ENCODE measurements at regions not wholly inside any gene's neighbourhood (a gene's known extent, or its start where the extent isn't known, plus 50 kb on each side); places are given as distances from the start of the nearest gene placed in this dataset.

- no peak overlapping the region for H2AFZ ChIP-seq (ENCODE audit: low read length)
- H3K27ac ChIP-seq (replicated peaks; ENCODE audit: low read length), result no peak overlapping the region
- H3K4me2 ChIP-seq (ENCODE audit: insufficient read depth, low read length, poor library complexity, severe bottlenecking), result no peak overlapping the region
- peak overlapping the region; percentile 54 for H4K91ac ChIP-seq (ENCODE audit: low read depth, low read length, poor library complexity)
- peak overlapping the region; percentile 19 for H3K4ac ChIP-seq (ENCODE audit: low read length)
- no peak for DNase-seq (ENCODE audit: low spot score)
- no peaks in the 10 kb centered on the region for H3K9me3 ChIP-seq (replicated peaks in 1 of 2; ENCODE audit: control insufficient read depth in 2 of 2, insufficient read depth in 1 of 2, low read depth in 1 of 2, low read length in 2 of 2)
- H2BK5ac ChIP-seq (ENCODE audit: low read length), result no peak overlapping the region
- no peak overlapping the region for H4K8ac ChIP-seq (ENCODE audit: low read depth, low read length)
- peak overlapping the region; percentile 57 for H2AK5ac ChIP-seq (ENCODE audit: low read depth, low read length)
- H3K36me3 ChIP-seq (replicated peaks in 1 of 2; ENCODE audit: control insufficient read depth in 2 of 2, insufficient read depth in 2 of 2, low read length in 2 of 2), result no peaks in the 10 kb centered on the region
- H3K79me1 ChIP-seq (ENCODE audit: low read depth, low read length), result no peaks in the 10 kb centered on the region
- H3K4me1 ChIP-seq (ENCODE audit: control insufficient read depth in 2 of 2, insufficient read depth in 1 of 2, low read depth in 1 of 2, low read length in 2 of 2), result no peaks in the 10 kb centered on the region
- no CpG with 5 or more reads among the region's 17 CpGs for WGBS, 2 donors (ENCODE audit: extremely low coverage in 2 of 2, insufficient read length in 2 of 2, insufficient replicate concordance in 1 of 2)
- no peak overlapping the region for H2BK120ac ChIP-seq (ENCODE audit: low read depth, low read length)
- peak overlapping the region; percentile 32 for H3K9ac ChIP-seq (ENCODE audit: low read depth, low read length, poor library complexity)
- no peak overlapping the region for H2BK12ac ChIP-seq (ENCODE audit: low read length)
- H3K4me3 ChIP-seq (ENCODE audit: low read length in 2 of 2), result no peak overlapping the region
- H3K27me3 ChIP-seq (ENCODE audit: control insufficient read depth in 3 of 3, insufficient read depth in 3 of 3, low read depth in 1 of 3, low read length in 3 of 3), result peaks cover 0 to 9% (median 0%) of the 10 kb centered on the region in 3 experiments
- H3K18ac ChIP-seq (ENCODE audit: low read length), result peak overlapping the region; percentile 63
- H3K23ac ChIP-seq (ENCODE audit: low read depth, low read length, poor library complexity), result peak overlapping the region; percentile 77
- peak overlapping the region; percentile 62 for H2BK15ac ChIP-seq (ENCODE audit: low read length)
- H3K14ac ChIP-seq (ENCODE audit: low read length), result no peak overlapping the region
These were observed 64.0 kb upstream of the CACUL1 start for GRCh38 chr10:118818621-118819221.

- Histone ChIP-seq H3K27me3 (ENCODE audit: control insufficient read depth in 3 of 3, insufficient read depth in 3 of 3, low read depth in 1 of 3, low read length in 3 of 3) (peaks cover 0 to 5% (median 0%) of the 10 kb centered on the region in 3 experiments), H3K4me1 (ENCODE audit: control insufficient read depth in 2 of 2, insufficient read depth in 1 of 2, low read depth in 1 of 2, low read length in 2 of 2) (no peaks in the 10 kb centered on the region), H4K8ac (ENCODE audit: low read depth, low read length) (no peak overlapping the region), H4K91ac (ENCODE audit: low read depth, low read length, poor library complexity) (no peak overlapping the region), H3K4me2 (ENCODE audit: insufficient read depth, low read length, poor library complexity, severe bottlenecking) (no peak overlapping the region), H3K4ac (ENCODE audit: low read length) (no peak overlapping the region), H3K36me3 (replicated peaks in 1 of 2; ENCODE audit: control insufficient read depth in 2 of 2, insufficient read depth in 2 of 2, low read length in 2 of 2) (no peaks in the 10 kb centered on the region), H3K18ac (ENCODE audit: low read length) (no peak overlapping the region), H2BK15ac (ENCODE audit: low read length) (no peak overlapping the region), H2BK12ac (ENCODE audit: low read length) (no peak overlapping the region), H3K4me3 (ENCODE audit: low read length in 2 of 2) (no peak overlapping the region), H3K27ac (replicated peaks; ENCODE audit: low read length) (no peak overlapping the region), H3K9me3 (replicated peaks in 1 of 2; ENCODE audit: control insufficient read depth in 2 of 2, insufficient read depth in 1 of 2, low read depth in 1 of 2, low read length in 2 of 2) (no peaks in the 10 kb centered on the region), H2AK5ac (ENCODE audit: low read depth, low read length) (no peak overlapping the region), H3K14ac (ENCODE audit: low read length) (no peak overlapping the region), H2AFZ (ENCODE audit: low read length) (no peak overlapping the region), H2BK5ac (ENCODE audit: low read length) (no peak overlapping the region), H2BK120ac (ENCODE audit: low read depth, low read length) (no peak overlapping the region), H3K23ac (ENCODE audit: low read depth, low read length, poor library complexity) (no peak overlapping the region), H3K9ac (ENCODE audit: low read depth, low read length, poor library complexity) (no peak overlapping the region), H3K79me1 (ENCODE audit: low read depth, low read length) (no peaks in the 10 kb centered on the region)
- no peak for DNase-seq (ENCODE audit: low spot score)
- WGBS, 2 donors (ENCODE audit: extremely low coverage in 2 of 2, insufficient read length in 2 of 2, insufficient replicate concordance in 1 of 2), result no CpG with 5 or more reads among the region's 16 CpGs
These were observed 65.8 kb upstream of the CACUL1 start for GRCh38 chr10:118820326-118821116.

- Histone ChIP-seq H3K27ac (replicated peaks; ENCODE audit: low read length) (no peak overlapping the region), H2AFZ (ENCODE audit: low read length) (no peak overlapping the region)
These were observed 68.6 kb upstream of the CACUL1 start for GRCh38 chr10:118823256-118823907.

GRCh38 chr10:118827053-118827452, 72.3 kb upstream of the CACUL1 start:
- no peak overlapping the region for H3K23ac ChIP-seq (ENCODE audit: low read depth, low read length, poor library complexity)
- H2AFZ ChIP-seq (ENCODE audit: low read length), result no peak overlapping the region
- H2AK5ac ChIP-seq (ENCODE audit: low read depth, low read length), result no peak overlapping the region
- H3K27ac ChIP-seq (replicated peaks; ENCODE audit: low read length), result no peak overlapping the region
- H4K8ac ChIP-seq (ENCODE audit: low read depth, low read length), result no peak overlapping the region
- no peak overlapping the region for H3K4ac ChIP-seq (ENCODE audit: low read length)
- no peak overlapping the region for H4K91ac ChIP-seq (ENCODE audit: low read depth, low read length, poor library complexity)
- H3K9ac ChIP-seq (ENCODE audit: low read depth, low read length, poor library complexity), result no peak overlapping the region
- H3K14ac ChIP-seq (ENCODE audit: low read length), result no peak overlapping the region
- no peaks in the 10 kb centered on the region for H3K27me3 ChIP-seq (ENCODE audit: control insufficient read depth in 3 of 3, insufficient read depth in 3 of 3, low read depth in 1 of 3, low read length in 3 of 3)
- no peak overlapping the region for H3K4me3 ChIP-seq (ENCODE audit: low read length in 2 of 2)
- H2BK12ac ChIP-seq (ENCODE audit: low read length), result no peak overlapping the region
- no peak overlapping the region for H2BK15ac ChIP-seq (ENCODE audit: low read length)
- no peak overlapping the region for H2BK5ac ChIP-seq (ENCODE audit: low read length)
- no peak overlapping the region for H2BK120ac ChIP-seq (ENCODE audit: low read depth, low read length)
- peak overlapping the region; percentile 27 for H3K18ac ChIP-seq (ENCODE audit: low read length)
- no CpG with 5 or more reads among the region's 1 CpG for WGBS, 2 donors (ENCODE audit: extremely low coverage in 2 of 2, insufficient read length in 2 of 2, insufficient replicate concordance in 1 of 2)
- no peaks in the 10 kb centered on the region for H3K36me3 ChIP-seq (replicated peaks in 1 of 2; ENCODE audit: control insufficient read depth in 2 of 2, insufficient read depth in 2 of 2, low read length in 2 of 2)
- DNase-seq (ENCODE audit: low spot score), result no peak
- peaks cover 0 to 2% of the 10 kb centered on the region in 2 donors for H3K4me1 ChIP-seq (ENCODE audit: control insufficient read depth in 2 of 2, insufficient read depth in 1 of 2, low read depth in 1 of 2, low read length in 2 of 2)
- no peaks in the 10 kb centered on the region for H3K79me1 ChIP-seq (ENCODE audit: low read depth, low read length)
- no peak overlapping the region for H3K4me2 ChIP-seq (ENCODE audit: insufficient read depth, low read length, poor library complexity, severe bottlenecking)
- no peaks in the 10 kb centered on the region for H3K9me3 ChIP-seq (replicated peaks in 1 of 2; ENCODE audit: control insufficient read depth in 2 of 2, insufficient read depth in 1 of 2, low read depth in 1 of 2, low read length in 2 of 2)

More at GRCh38 chr10:118823256-118823907, 68.6 kb upstream of the CACUL1 start:
- Histone ChIP-seq H3K4me2 (ENCODE audit: insufficient read depth, low read length, poor library complexity, severe bottlenecking) (no peak overlapping the region), H3K18ac (ENCODE audit: low read length) (no peak overlapping the region), H2BK12ac (ENCODE audit: low read length) (no peak overlapping the region), H3K9me3 (replicated peaks in 1 of 2; ENCODE audit: control insufficient read depth in 2 of 2, insufficient read depth in 1 of 2, low read depth in 1 of 2, low read length in 2 of 2) (no peaks in the 10 kb centered on the region), H2BK15ac (ENCODE audit: low read length) (no peak overlapping the region), H3K4me1 (ENCODE audit: control insufficient read depth in 2 of 2, insufficient read depth in 1 of 2, low read depth in 1 of 2, low read length in 2 of 2) (no peaks in the 10 kb centered on the region), H3K36me3 (replicated peaks in 1 of 2; ENCODE audit: control insufficient read depth in 2 of 2, insufficient read depth in 2 of 2, low read length in 2 of 2) (no peaks in the 10 kb centered on the region), H2BK5ac (ENCODE audit: low read length) (no peak overlapping the region), H3K14ac (ENCODE audit: low read length) (no peak overlapping the region), H3K27me3 (ENCODE audit: control insufficient read depth in 3 of 3, insufficient read depth in 3 of 3, low read depth in 1 of 3, low read length in 3 of 3) (no peaks in the 10 kb centered on the region), H3K9ac (ENCODE audit: low read depth, low read length, poor library complexity) (no peak overlapping the region), H4K91ac (ENCODE audit: low read depth, low read length, poor library complexity) (no peak overlapping the region), H4K8ac (ENCODE audit: low read depth, low read length) (no peak overlapping the region), H3K4me3 (ENCODE audit: low read length in 2 of 2) (no peak overlapping the region), H3K4ac (ENCODE audit: low read length) (no peak overlapping the region), H3K79me1 (ENCODE audit: low read depth, low read length) (no peaks in the 10 kb centered on the region), H2AK5ac (ENCODE audit: low read depth, low read length) (no peak overlapping the region), H2BK120ac (ENCODE audit: low read depth, low read length) (no peak overlapping the region), H3K23ac (ENCODE audit: low read depth, low read length, poor library complexity) (no peak overlapping the region)
- WGBS, 2 donors (ENCODE audit: extremely low coverage in 2 of 2, insufficient read length in 2 of 2, insufficient replicate concordance in 1 of 2), result no CpG with 5 or more reads among the region's 4 CpGs
- DNase-seq (ENCODE audit: low spot score), result no peak
